Astrocyte (in vitro differentiated cells and primary cell): ENCODE measurements at regions not wholly inside any gene's neighbourhood (a gene's known extent, or its start where the extent isn't known, plus 50 kb on each side); places are given as distances from the start of the nearest gene placed in this dataset.

ENCODE experiments used
- DNase-seq: peaks from one replicate; pipeline ENCODE4 v3.0.0-alpha.2; 2010; ENCODE audit warnings: low read depth
- FAIRE-seq: peaks from 2 replicates; lab custom pipeline; 2011; peaks lifted over from hg19 to GRCh38; lab: Jason Lieb, UNC
- H2AFZ ChIP-seq: 2 replicates; pipeline ENCODE4 v1.6.0; 2012; ENCODE audit warnings: low read depth, low read length, inconsistent platforms
- H3K27ac ChIP-seq: 2 replicates; pipeline ENCODE4 v1.5.1; 2011; ENCODE audit warnings: low read depth, low read length, inconsistent platforms
- H3K27me3 ChIP-seq: 2 replicates; pipeline ENCODE4 v1.6.0; 2011; ENCODE audit warnings: low read length, inconsistent platforms; ENCODE audit not compliant: insufficient read depth
- H3K36me3 ChIP-seq: 2 replicates; pipeline ENCODE4 v1.5.1; 2011; ENCODE audit warnings: low read length, inconsistent platforms; ENCODE audit not compliant: insufficient read depth
- H3K4me1 ChIP-seq: 2 replicates; pipeline ENCODE4 v1.5.1; 2011; ENCODE audit warnings: low read length, inconsistent platforms; ENCODE audit not compliant: insufficient read depth
- H3K4me2 ChIP-seq: 2 replicates; pipeline ENCODE4 v1.6.0; 2012; ENCODE audit warnings: low read length, inconsistent platforms
- H3K4me3 ChIP-seq: 2 replicates; pipeline ENCODE4 v1.5.1; 2011; ENCODE audit warnings: low read depth, mild to moderate bottlenecking, low read length, inconsistent platforms; ENCODE audit not compliant: insufficient read depth
- H3K79me2 ChIP-seq: 2 replicates; pipeline ENCODE4 v1.6.0; 2012; ENCODE audit warnings: mild to moderate bottlenecking, low read length, inconsistent platforms; ENCODE audit not compliant: insufficient read depth
- H3K9ac ChIP-seq: 2 replicates; pipeline ENCODE4 v1.6.0; 2012; ENCODE audit warnings: mild to moderate bottlenecking, low read length, inconsistent platforms
- H3K9me3 ChIP-seq: 2 replicates; pipeline ENCODE4 v1.5.1; 2012; ENCODE audit warnings: low read depth, mild to moderate bottlenecking, low read length, inconsistent platforms; ENCODE audit not compliant: insufficient read depth
- H4K20me1 ChIP-seq: 2 replicates; pipeline ENCODE4 v1.6.0; 2012; ENCODE audit warnings: low read length, inconsistent platforms; ENCODE audit not compliant: insufficient read depth
- H3K27ac Mint-ChIP-seq: one replicate; pipeline ENCODE4 v1.8.0; 2021; ENCODE audit warnings: mild to moderate bottlenecking, mixed read lengths; ENCODE audit not compliant: unreplicated experiment
- H3K27me3 Mint-ChIP-seq: one replicate; pipeline ENCODE4 v1.8.0; 2021; ENCODE audit warnings: low read depth, mixed read lengths; ENCODE audit not compliant: unreplicated experiment
- H3K36me3 Mint-ChIP-seq: one replicate; pipeline ENCODE4 v1.8.0; 2021; ENCODE audit warnings: low read depth, mixed read lengths; ENCODE audit not compliant: unreplicated experiment
- H3K4me1 Mint-ChIP-seq: one replicate; pipeline ENCODE4 v1.8.0; 2021; ENCODE audit warnings: low read depth, mixed read lengths; ENCODE audit not compliant: unreplicated experiment
- H3K4me3 Mint-ChIP-seq: one replicate; pipeline ENCODE4 v1.8.0; 2021; ENCODE audit warnings: mild to moderate bottlenecking, moderate library complexity, mixed read lengths; ENCODE audit not compliant: unreplicated experiment
- H3K9me3 Mint-ChIP-seq: one replicate; pipeline ENCODE4 v1.8.0; 2021; ENCODE audit warnings: mild to moderate bottlenecking, mixed read lengths; ENCODE audit not compliant: unreplicated experiment
- EZH2 ChIP-seq: IDR thresholded peaks from 2 replicates; pipeline ENCODE4 v1.6.1; 2012; ENCODE audit warnings: mild to moderate bottlenecking, low read length, inconsistent platforms; ENCODE audit not compliant: insufficient read depth
- TF ChIP-seq, protein P1 (sequence below): IDR thresholded peaks from 2 replicates; pipeline ENCODE4 v1.5.1; 2011; ENCODE audit warnings: low read depth, mild to moderate bottlenecking, inconsistent platforms, low read length, moderate library complexity; ENCODE audit not compliant: insufficient read depth

DNA sequence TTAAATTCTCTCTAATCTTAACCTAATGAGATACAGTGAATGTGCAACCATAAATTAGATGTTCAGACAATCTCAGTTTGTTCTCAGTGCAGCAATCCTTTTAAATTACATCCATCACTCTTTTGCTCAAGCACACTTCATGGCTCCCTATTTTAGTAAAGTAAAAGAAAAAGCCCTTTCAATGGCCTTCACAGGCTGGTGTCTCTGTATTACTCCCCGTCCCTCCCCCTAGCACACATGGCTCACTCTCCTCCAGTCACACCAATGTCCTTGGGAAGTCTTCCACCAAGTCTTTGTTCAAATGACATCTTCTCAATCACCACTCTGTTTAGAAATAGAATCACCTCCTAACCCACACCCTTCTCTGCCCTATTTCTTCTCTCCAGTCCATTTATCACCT is 60.3 kb upstream of the RGS7 start:
- Histone ChIP-seq H3K27me3 (no peaks in the 10 kb centered on the region), H3K9me3 (no peaks in the 10 kb centered on the region), H3K36me3 (no peaks in the 10 kb centered on the region), H3K27ac (no peak overlapping the region), H3K79me2 (no peaks in the 10 kb centered on the region), H3K9ac (no peak overlapping the region), H2AFZ (no peak overlapping the region), H3K4me2 (no peak overlapping the region), H3K4me3 (no peak overlapping the region), H3K4me1 (no peaks in the 10 kb centered on the region), H4K20me1 (no peaks in the 10 kb centered on the region)
- peaks cover 11% of the 10 kb centered on the region for H3K27me3 Mint-ChIP-seq
- no peak overlapping the region for H3K27ac Mint-ChIP-seq
- TF ChIP-seq, protein P1, sequence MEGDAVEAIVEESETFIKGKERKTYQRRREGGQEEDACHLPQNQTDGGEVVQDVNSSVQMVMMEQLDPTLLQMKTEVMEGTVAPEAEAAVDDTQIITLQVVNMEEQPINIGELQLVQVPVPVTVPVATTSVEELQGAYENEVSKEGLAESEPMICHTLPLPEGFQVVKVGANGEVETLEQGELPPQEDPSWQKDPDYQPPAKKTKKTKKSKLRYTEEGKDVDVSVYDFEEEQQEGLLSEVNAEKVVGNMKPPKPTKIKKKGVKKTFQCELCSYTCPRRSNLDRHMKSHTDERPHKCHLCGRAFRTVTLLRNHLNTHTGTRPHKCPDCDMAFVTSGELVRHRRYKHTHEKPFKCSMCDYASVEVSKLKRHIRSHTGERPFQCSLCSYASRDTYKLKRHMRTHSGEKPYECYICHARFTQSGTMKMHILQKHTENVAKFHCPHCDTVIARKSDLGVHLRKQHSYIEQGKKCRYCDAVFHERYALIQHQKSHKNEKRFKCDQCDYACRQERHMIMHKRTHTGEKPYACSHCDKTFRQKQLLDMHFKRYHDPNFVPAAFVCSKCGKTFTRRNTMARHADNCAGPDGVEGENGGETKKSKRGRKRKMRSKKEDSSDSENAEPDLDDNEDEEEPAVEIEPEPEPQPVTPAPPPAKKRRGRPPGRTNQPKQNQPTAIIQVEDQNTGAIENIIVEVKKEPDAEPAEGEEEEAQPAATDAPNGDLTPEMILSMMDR = no peak
- TF ChIP-seq EZH2 = no peak
- H3K4me3 Mint-ChIP-seq = no peak overlapping the region
- DNase-seq (no peak), FAIRE-seq (no peak)
- H3K9me3 Mint-ChIP-seq = peaks cover 2% of the 10 kb centered on the region
- no peaks in the 10 kb centered on the region for H3K36me3 Mint-ChIP-seq
- no peaks in the 10 kb centered on the region for H3K4me1 Mint-ChIP-seq

DNA sequence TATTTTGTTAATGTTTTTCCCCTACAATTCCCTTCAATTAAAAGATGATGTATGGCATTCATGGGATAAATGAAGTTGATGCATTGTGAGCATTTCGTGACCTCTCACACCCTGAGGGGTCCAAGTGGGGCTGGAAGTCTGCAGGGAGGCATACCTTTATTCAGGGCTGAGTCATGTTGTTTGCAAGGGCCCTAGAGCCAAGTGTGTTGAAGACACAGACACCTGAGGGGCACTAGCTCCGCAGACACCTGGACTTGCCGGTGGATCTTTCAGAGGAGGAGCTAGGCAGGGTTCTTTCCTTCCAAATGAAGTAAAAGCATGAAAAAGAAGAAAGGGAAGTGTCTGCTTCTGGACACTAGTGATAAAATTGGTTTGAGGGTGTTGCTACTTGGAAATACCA is 57.0 kb upstream of the RGS7 start:
- no peak overlapping the region for H3K27ac Mint-ChIP-seq
- no peak for TF ChIP-seq EZH2
- TF ChIP-seq, protein P1 = no peak
- no peak overlapping the region for H3K27ac ChIP-seq
- no peaks in the 10 kb centered on the region for H4K20me1 ChIP-seq
- no peaks in the 10 kb centered on the region for H3K36me3 ChIP-seq
- H3K4me3 Mint-ChIP-seq = no peak overlapping the region
- no peak for DNase-seq
- H3K4me3 ChIP-seq = no peak overlapping the region
- no peak overlapping the region for H2AFZ ChIP-seq
- no peaks in the 10 kb centered on the region for H3K79me2 ChIP-seq
- H3K9me3 Mint-ChIP-seq = peaks cover 2% of the 10 kb centered on the region
- no peaks in the 10 kb centered on the region for H3K36me3 Mint-ChIP-seq
- no peaks in the 10 kb centered on the region for H3K27me3 ChIP-seq
- H3K4me1 ChIP-seq = peaks cover 2% of the 10 kb centered on the region
- FAIRE-seq = no peak
- H3K9ac ChIP-seq = no peak overlapping the region
- peaks cover 2% of the 10 kb centered on the region for H3K27me3 Mint-ChIP-seq
- no peaks in the 10 kb centered on the region for H3K9me3 ChIP-seq
- H3K4me2 ChIP-seq = no peak overlapping the region
- no peaks in the 10 kb centered on the region for H3K4me1 Mint-ChIP-seq

DNA sequence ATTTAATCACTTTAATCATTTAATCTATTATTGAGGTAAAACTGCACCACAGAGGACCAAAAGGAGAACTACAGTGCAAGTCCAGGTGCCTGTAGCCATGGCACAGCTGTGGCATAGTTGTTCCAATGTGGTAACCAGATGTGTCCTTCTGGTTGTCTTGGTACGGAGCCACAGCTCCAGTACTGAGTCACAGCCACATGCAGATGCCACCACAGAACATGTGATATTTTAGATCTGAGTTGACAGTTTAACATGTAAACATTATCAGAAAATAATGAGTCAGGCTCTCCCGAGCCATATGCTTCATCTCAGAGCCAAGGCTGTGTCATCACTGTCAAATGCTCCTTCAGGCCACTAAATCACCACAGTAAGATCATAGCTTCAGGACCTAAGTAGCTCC is 56.4 kb upstream of the RGS7 start:
- Histone ChIP-seq H3K4me3 (no peak overlapping the region), H3K9me3 (no peaks in the 10 kb centered on the region), H3K36me3 (no peaks in the 10 kb centered on the region), H2AFZ (no peak overlapping the region), H3K9ac (no peak overlapping the region), H3K4me2 (no peak overlapping the region), H3K79me2 (no peaks in the 10 kb centered on the region), H3K27ac (no peak overlapping the region), H4K20me1 (no peaks in the 10 kb centered on the region), H3K4me1 (peaks cover 2% of the 10 kb centered on the region), H3K27me3 (no peaks in the 10 kb centered on the region)
- Mint-ChIP-seq H3K36me3 (no peaks in the 10 kb centered on the region), H3K9me3 (peaks cover 2% of the 10 kb centered on the region), H3K27me3 (peaks cover 2% of the 10 kb centered on the region), H3K4me1 (no peaks in the 10 kb centered on the region), H3K4me3 (no peak overlapping the region), H3K27ac (no peak overlapping the region)
- DNase-seq = peak; percentile 57
- no peak for FAIRE-seq
- TF ChIP-seq EZH2 = no peak
- TF ChIP-seq, protein P1 = no peak
